HepG2 (cell line): ENCODE measurements at regions not wholly inside any gene's neighbourhood (a gene's known extent, or its start where the extent isn't known, plus 50 kb on each side); places are given as distances from the start of the nearest gene placed in this dataset.

Experiments
- ATAC-seq: fragments of 200-7000 bp; cut with Tn5 transposase; 3 replicates; pipeline ENCODE4 v1.9.1; 2020; ENCODE audit warnings: mild to moderate bottlenecking, moderate library complexity
- BruUV-seq: library from RNA; stranded (reverse); fragments of 400-500 nt; replicated peaks from 2 replicates; lab custom pipeline; 2021; lab: Mats Ljungman, UMichigan
- CTCF ChIA-PET: fragments of 300-600 bp; formaldehyde crosslinking; extraction: SDS; loops from one replicate; lab custom pipeline; 2021; ENCODE audit warnings: low total read pairs, inconsistent platforms, low intra/inter-chr PET ratio; lab: Yijun Ruan, JAX
- POLR2A ChIA-PET: fragments of 350-600 bp; sonication (Branson Sonifier 250); formaldehyde crosslinking; loops from one replicate; lab custom pipeline; 2020; ENCODE audit warnings: antibody characterized with exemption, inconsistent platforms; lab: Yijun Ruan, JAX
- DNase-seq: peaks from one replicate; pipeline ENCODE4 v3.0.0-alpha.2; 2015; ENCODE audit warnings: low spot score
- FAIRE-seq: peaks from 3 replicates; lab custom pipeline; 2011; peaks lifted over from hg19 to GRCh38; lab: Jason Lieb, UNC
- H2AFZ ChIP-seq: one replicate; pipeline ENCODE4 v1.6.1; 2011; ENCODE audit warnings: low read length, inconsistent platforms
- H3K27ac ChIP-seq: fragments of 300-600 bp; 3 replicates; pipeline ENCODE4 v1.8.0; 2011; ENCODE audit warnings: mixed run types, mild to moderate bottlenecking, mixed read lengths, low read length, inconsistent platforms; ENCODE audit not compliant: insufficient read depth; ENCODE audit errors: extremely low read length
- H3K27me3 ChIP-seq, 2 experiments: fragments of 200-600 bp in 1 of 2; 2 replicates in 1 of 2; 3 replicates in 1 of 2; pipeline versions ENCODE4 v1.6.0 to v1.8.0; 2011; ENCODE audit warnings: low read length in 2 of 2, mild to moderate bottlenecking in 2 of 2, moderate library complexity in 2 of 2, inconsistent platforms in 1 of 2; ENCODE audit not compliant: insufficient read depth in 2 of 2, control insufficient read depth in 1 of 2
- H3K36me3 ChIP-seq, 2 experiments: fragments of 200-600 bp in 1 of 2; replicated peaks in 1 of 2; 2 replicates in 1 of 2; 3 replicates in 1 of 2; pipeline versions ENCODE4 v1.5.1 to v1.8.0; 2011; ENCODE audit warnings: low read length in 2 of 2, inconsistent platforms in 1 of 2; ENCODE audit not compliant: insufficient read depth in 2 of 2, control insufficient read depth in 1 of 2
- H3K4me1 ChIP-seq: 2 replicates; pipeline ENCODE4 v1.5.1; 2012; ENCODE audit warnings: low read length, inconsistent platforms; ENCODE audit not compliant: insufficient read depth
- H3K4me2 ChIP-seq: 2 replicates; pipeline ENCODE4 v1.6.0; 2011; ENCODE audit warnings: low read depth, low read length, inconsistent platforms
- H3K4me3 ChIP-seq, 3 experiments: fragments of 200-600 bp in 1 of 3; sonication (generic), shearing (Covaris generic) in 1 of 3; replicated peaks in 1 of 3; 2 replicates each; pipeline ENCODE4 v1.5.1; 2011 to 2016; ENCODE audit warnings: low read length in 3 of 3, inconsistent platforms in 2 of 3, low read depth in 2 of 3, mild to moderate bottlenecking in 2 of 3, control low read depth in 1 of 3, mixed read lengths in 1 of 3; ENCODE audit not compliant: insufficient read depth in 1 of 3
- H3K79me2 ChIP-seq: one replicate; pipeline ENCODE4 v1.6.1; 2011; ENCODE audit warnings: low read length, inconsistent platforms; ENCODE audit not compliant: insufficient read depth
- H3K9ac ChIP-seq: 2 replicates; pipeline ENCODE4 v1.6.0; 2011; ENCODE audit warnings: mild to moderate bottlenecking, low read depth, low read length, inconsistent platforms; ENCODE audit not compliant: insufficient read depth
- H3K9me3 ChIP-seq: 2 replicates; pipeline ENCODE4 v1.5.1; 2012; ENCODE audit warnings: mild to moderate bottlenecking, low read length
- H4K20me1 ChIP-seq: 2 replicates; pipeline ENCODE4 v1.6.0; 2011; ENCODE audit warnings: inconsistent platforms, mild to moderate bottlenecking, low read length, moderate library complexity; ENCODE audit not compliant: insufficient read depth
- ARHGAP35 ChIP-seq: sonication (generic); formaldehyde crosslinking; IDR thresholded peaks from 2 replicates; pipeline ENCODE4 v1.9.0; 2022; ENCODE audit warnings: mild to moderate bottlenecking, inconsistent platforms, moderate library complexity, missing genetic modification reagents, borderline replicate concordance
- BRD4 ChIP-seq: sonication (generic); formaldehyde crosslinking; IDR thresholded peaks from 2 replicates; pipeline ENCODE4 v1.4.0; 2020; ENCODE audit warnings: missing genetic modification reagents
- KDM5B ChIP-seq: sonication (generic); formaldehyde crosslinking; IDR thresholded peaks from 2 replicates; pipeline ENCODE4 v1.4.0; 2020; ENCODE audit warnings: missing genetic modification reagents, mild to moderate bottlenecking, borderline replicate concordance
- NCOA5 ChIP-seq: sonication (generic); formaldehyde crosslinking; IDR thresholded peaks from 2 replicates; pipeline ENCODE4 v1.4.0; 2020; ENCODE audit warnings: missing genetic modification reagents
- NFYC ChIP-seq: IDR thresholded peaks from 2 replicates; pipeline ENCODE4 v1.6.1; 2016; ENCODE audit warnings: missing genetic modification reagents, missing compliant biosample characterization
- RFXANK ChIP-seq: IDR thresholded peaks from 2 replicates; pipeline ENCODE4 v1.6.1; 2016
- SAFB2 ChIP-seq: sonication (generic); formaldehyde crosslinking; IDR thresholded peaks from 2 replicates; pipeline ENCODE4 v1.5.1; 2020; ENCODE audit warnings: missing genetic modification reagents, low read depth, mild to moderate bottlenecking, borderline replicate concordance
- TEAD3 ChIP-seq: optimal IDR thresholded peaks from 2 replicates; pipeline ENCODE3; 2016; ENCODE audit warnings: borderline replicate concordance
- ZNF326 ChIP-seq: sonication (generic); formaldehyde crosslinking; IDR thresholded peaks from 2 replicates; pipeline ENCODE4 v1.4.0; 2020; ENCODE audit warnings: missing genetic modification reagents, borderline replicate concordance
- ZNF430 ChIP-seq: sonication (generic); formaldehyde crosslinking; IDR thresholded peaks from 2 replicates; pipeline ENCODE4 v1.9.0; 2021; ENCODE audit warnings: mild to moderate bottlenecking, missing genetic modification reagents
- ZNF546 ChIP-seq: sonication (generic); formaldehyde crosslinking; conservative IDR thresholded peaks from 2 replicates; pipeline ENCODE4 v1.8.1; 2023; ENCODE audit warnings: mild to moderate bottlenecking, missing genetic modification reagents
- ZNF567 ChIP-seq: sonication (generic); formaldehyde crosslinking; IDR thresholded peaks from 2 replicates; pipeline ENCODE4 v1.8.1; 2023; ENCODE audit warnings: mild to moderate bottlenecking, missing genetic modification reagents, borderline replicate concordance
- ZNF570 ChIP-seq: sonication (generic); formaldehyde crosslinking; IDR thresholded peaks from 2 replicates; pipeline ENCODE4 v1.4.0; 2020; ENCODE audit warnings: mild to moderate bottlenecking, missing genetic modification reagents, borderline replicate concordance
- ZNF670 ChIP-seq: sonication (generic); formaldehyde crosslinking; IDR thresholded peaks from 2 replicates; pipeline ENCODE4 v1.8.0; 2022; ENCODE audit warnings: mild to moderate bottlenecking, missing genetic modification reagents, borderline replicate concordance
- ZNF703 ChIP-seq: sonication (generic); formaldehyde crosslinking; IDR thresholded peaks from 2 replicates; pipeline ENCODE4 v1.5.1; 2020; ENCODE audit warnings: missing genetic modification reagents, mild to moderate bottlenecking, moderate library complexity, borderline replicate concordance
- ZNF792 ChIP-seq: IDR thresholded peaks from 2 replicates; pipeline ENCODE4 v1.6.1; 2016
- WGBS: methylation state at CpG from one replicate; pipeline ENCODE4 v1.1.6; 2017; ENCODE audit warnings: low lambda C conversion rate; 5-methylcytosine and 5-hydroxymethylcytosine counted together
- in situ Hi-C: cut with HindIII; loops from 2 replicates; pipeline ENCODE4 v1.10.0; 2017; ENCODE audit warnings: low pct_unique_long_range_greater_than_20kb; ENCODE audit not compliant: extremely low pct_ligation_motif_present
- intact Hi-C: fragments of 100-400 bp; cut with micrococcal nuclease; formaldehyde crosslinking; loops from one replicate; pipeline ENCODE4 v1.10.0; 2022; ENCODE audit not compliant: unreplicated experiment
- TF ChIP-seq, protein P1 (sequence below): sonication (generic); formaldehyde crosslinking; IDR thresholded peaks from 2 replicates; pipeline ENCODE4 v1.5.0; 2020; ENCODE audit warnings: mild to moderate bottlenecking, missing genetic modification reagents
- TF ChIP-seq, protein P2 (sequence below): sonication (generic); formaldehyde crosslinking; IDR thresholded peaks from 2 replicates; pipeline ENCODE4 v1.4.0; 2020; ENCODE audit warnings: missing genetic modification reagents
- TF ChIP-seq, protein P3 (sequence below): sonication (generic); formaldehyde crosslinking; IDR thresholded peaks from 2 replicates; pipeline ENCODE4 v1.9.0; 2022; ENCODE audit warnings: missing genetic modification reagents, mild to moderate bottlenecking, borderline replicate concordance

DNA sequence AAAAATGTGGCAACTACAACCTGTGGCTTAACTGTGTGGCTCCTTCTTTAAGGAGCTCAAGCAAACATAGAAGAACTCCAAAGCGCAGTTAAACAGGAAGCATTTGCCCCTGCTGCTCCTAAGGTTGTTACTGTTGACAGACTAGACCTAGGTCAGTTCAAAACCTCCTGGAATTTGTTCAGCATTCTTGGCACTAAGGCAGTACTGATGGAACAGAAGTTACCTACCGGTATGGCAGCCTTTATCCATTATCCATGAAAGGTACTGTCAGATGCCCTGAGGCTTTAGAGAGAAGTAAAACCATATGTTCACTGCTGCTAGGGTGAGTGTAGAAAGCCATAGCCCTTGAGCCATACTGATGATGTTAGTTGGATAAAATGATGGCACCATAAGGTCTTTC, 916.5 kb upstream of the FAT3 start (continued):
- TF ChIP-seq ZNF570 (CRISPR knock-in tag) (no peak), RFXANK (CRISPR knock-in tag) (no peak), ARHGAP35 (CRISPR knock-in tag) (no peak), ZNF792 (no peak), ZNF703 (CRISPR knock-in tag) (no peak)
- TF ChIP-seq, protein P1, sequence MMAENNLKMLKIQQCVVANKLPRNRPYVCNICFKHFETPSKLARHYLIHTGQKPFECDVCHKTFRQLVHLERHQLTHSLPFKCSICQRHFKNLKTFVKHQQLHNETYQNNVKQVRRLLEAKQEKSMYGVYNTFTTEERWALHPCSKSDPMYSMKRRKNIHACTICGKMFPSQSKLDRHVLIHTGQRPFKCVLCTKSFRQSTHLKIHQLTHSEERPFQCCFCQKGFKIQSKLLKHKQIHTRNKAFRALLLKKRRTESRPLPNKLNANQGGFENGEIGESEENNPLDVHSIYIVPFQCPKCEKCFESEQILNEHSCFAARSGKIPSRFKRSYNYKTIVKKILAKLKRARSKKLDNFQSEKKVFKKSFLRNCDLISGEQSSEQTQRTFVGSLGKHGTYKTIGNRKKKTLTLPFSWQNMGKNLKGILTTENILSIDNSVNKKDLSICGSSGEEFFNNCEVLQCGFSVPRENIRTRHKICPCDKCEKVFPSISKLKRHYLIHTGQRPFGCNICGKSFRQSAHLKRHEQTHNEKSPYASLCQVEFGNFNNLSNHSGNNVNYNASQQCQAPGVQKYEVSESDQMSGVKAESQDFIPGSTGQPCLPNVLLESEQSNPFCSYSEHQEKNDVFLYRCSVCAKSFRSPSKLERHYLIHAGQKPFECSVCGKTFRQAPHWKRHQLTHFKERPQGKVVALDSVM (CRISPR knock-in tag), result no peak

DNA sequence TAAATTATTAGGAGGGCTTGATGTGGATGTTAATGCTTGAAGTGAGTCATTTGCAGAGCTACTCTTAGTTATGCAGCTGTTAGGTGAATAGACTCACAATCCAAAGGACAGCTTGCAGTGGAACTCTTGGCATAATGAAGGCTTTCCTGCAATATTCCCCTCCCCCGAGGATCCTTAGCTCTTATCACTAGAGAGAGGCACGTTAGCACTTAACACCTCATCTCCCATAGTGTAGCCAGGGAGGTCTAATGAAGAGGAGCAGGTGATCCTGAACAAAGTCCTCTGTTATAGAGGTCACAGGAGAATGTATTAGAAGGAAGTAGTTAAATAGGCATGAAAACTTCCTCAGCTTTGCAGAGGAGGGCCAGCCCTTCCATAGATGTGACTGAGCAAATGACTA, 919.2 kb upstream of the FAT3 start:
- BruUV-seq, result no TSS peak
- H3K27me3 ChIP-seq, result no peaks in the 10 kb centered on the region
- H3K79me2 ChIP-seq, result no peaks in the 10 kb centered on the region
- FAIRE-seq (no peak), ATAC-seq (no peak), DNase-seq (no peak)
- H3K9me3 ChIP-seq, result no peaks in the 10 kb centered on the region
- CTCF ChIA-PET, result no interaction called here
- in situ Hi-C loops (no loop called here), intact Hi-C loops (no loop called here)
- no peak overlapping the region for H3K27ac ChIP-seq
- no peaks in the 10 kb centered on the region for H3K4me1 ChIP-seq
- 0% methylated on average over 2 of the region's 2 CpGs for WGBS
- POLR2A ChIA-PET, result no interaction called here
- H3K36me3 ChIP-seq, result no peaks in the 10 kb centered on the region
- no peak overlapping the region for H3K4me2 ChIP-seq
- H4K20me1 ChIP-seq, result no peaks in the 10 kb centered on the region
- no peak overlapping the region for H3K9ac ChIP-seq
- H2AFZ ChIP-seq, result no peak overlapping the region
- no peak overlapping the region for H3K4me3 ChIP-seq
- TF ChIP-seq ZNF546 (CRISPR knock-in tag), result no peak
- TF ChIP-seq TEAD3 (CRISPR knock-in tag), result no peak
- TF ChIP-seq SAFB2 (CRISPR knock-in tag), result no peak
- TF ChIP-seq, protein P2, sequence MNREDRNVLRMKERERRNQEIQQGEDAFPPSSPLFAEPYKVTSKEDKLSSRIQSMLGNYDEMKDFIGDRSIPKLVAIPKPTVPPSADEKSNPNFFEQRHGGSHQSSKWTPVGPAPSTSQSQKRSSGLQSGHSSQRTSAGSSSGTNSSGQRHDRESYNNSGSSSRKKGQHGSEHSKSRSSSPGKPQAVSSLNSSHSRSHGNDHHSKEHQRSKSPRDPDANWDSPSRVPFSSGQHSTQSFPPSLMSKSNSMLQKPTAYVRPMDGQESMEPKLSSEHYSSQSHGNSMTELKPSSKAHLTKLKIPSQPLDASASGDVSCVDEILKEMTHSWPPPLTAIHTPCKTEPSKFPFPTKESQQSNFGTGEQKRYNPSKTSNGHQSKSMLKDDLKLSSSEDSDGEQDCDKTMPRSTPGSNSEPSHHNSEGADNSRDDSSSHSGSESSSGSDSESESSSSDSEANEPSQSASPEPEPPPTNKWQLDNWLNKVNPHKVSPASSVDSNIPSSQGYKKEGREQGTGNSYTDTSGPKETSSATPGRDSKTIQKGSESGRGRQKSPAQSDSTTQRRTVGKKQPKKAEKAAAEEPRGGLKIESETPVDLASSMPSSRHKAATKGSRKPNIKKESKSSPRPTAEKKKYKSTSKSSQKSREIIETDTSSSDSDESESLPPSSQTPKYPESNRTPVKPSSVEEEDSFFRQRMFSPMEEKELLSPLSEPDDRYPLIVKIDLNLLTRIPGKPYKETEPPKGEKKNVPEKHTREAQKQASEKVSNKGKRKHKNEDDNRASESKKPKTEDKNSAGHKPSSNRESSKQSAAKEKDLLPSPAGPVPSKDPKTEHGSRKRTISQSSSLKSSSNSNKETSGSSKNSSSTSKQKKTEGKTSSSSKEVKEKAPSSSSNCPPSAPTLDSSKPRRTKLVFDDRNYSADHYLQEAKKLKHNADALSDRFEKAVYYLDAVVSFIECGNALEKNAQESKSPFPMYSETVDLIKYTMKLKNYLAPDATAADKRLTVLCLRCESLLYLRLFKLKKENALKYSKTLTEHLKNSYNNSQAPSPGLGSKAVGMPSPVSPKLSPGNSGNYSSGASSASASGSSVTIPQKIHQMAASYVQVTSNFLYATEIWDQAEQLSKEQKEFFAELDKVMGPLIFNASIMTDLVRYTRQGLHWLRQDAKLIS, result no peak
- TF ChIP-seq, protein P3, sequence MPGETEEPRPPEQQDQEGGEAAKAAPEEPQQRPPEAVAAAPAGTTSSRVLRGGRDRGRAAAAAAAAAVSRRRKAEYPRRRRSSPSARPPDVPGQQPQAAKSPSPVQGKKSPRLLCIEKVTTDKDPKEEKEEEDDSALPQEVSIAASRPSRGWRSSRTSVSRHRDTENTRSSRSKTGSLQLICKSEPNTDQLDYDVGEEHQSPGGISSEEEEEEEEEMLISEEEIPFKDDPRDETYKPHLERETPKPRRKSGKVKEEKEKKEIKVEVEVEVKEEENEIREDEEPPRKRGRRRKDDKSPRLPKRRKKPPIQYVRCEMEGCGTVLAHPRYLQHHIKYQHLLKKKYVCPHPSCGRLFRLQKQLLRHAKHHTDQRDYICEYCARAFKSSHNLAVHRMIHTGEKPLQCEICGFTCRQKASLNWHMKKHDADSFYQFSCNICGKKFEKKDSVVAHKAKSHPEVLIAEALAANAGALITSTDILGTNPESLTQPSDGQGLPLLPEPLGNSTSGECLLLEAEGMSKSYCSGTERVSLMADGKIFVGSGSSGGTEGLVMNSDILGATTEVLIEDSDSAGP (CRISPR knock-in tag), result no peak
- no peak for TF ChIP-seq NCOA5
- TF ChIP-seq ZNF430 (CRISPR knock-in tag), result no peak
- TF ChIP-seq ZNF670 (CRISPR knock-in tag), result no peak
- no peak for TF ChIP-seq ZNF326 (CRISPR knock-in tag)
- no peak for TF ChIP-seq KDM5B
- no peak for TF ChIP-seq BRD4 (CRISPR knock-in tag)
- no peak for TF ChIP-seq ZNF567 (CRISPR knock-in tag)
- TF ChIP-seq NFYC, result no peak
